ENCODE measurements at regions not wholly inside any gene's neighbourhood (a gene's known extent, or its start where the extent isn't known, plus 50 kb on each side); places are given as distances from the start of the nearest gene placed in this dataset.

GRCh38 chr5:117433818-117434217 lies 859.2 kb upstream of the SEMA6A start:
- Histone ChIP-seq H3T11ph (ENCODE audit: low read length) (no peak overlapping the region), H3K27ac (ENCODE audit: insufficient read length, low read depth, low read length) (no peak overlapping the region), H3K9ac (ENCODE audit: extremely low read depth, insufficient read length, low read length) (no peak overlapping the region), H2AK5ac (ENCODE audit: insufficient read length, low read length) (no peak overlapping the region), H2AFZ (ENCODE audit: low read length) (no peak overlapping the region), H2BK15ac (ENCODE audit: low read depth, low read length) (no peak overlapping the region), H4K8ac (replicated peaks; ENCODE audit: insufficient read length, low read depth, low read length) (no peak overlapping the region), H2BK12ac (ENCODE audit: insufficient read length, low read depth, low read length) (no peak overlapping the region), H4K5ac (ENCODE audit: insufficient read length, low read depth, low read length) (no peak overlapping the region), H2BK20ac (ENCODE audit: low read depth, low read length, poor library complexity, severe bottlenecking) (no peak overlapping the region), H3K4ac (ENCODE audit: low read depth, low read length) (no peak overlapping the region), H4K20me1 (ENCODE audit: control insufficient read depth, insufficient read depth, insufficient read length) (no peaks in the 10 kb centered on the region), H3K14ac (ENCODE audit: insufficient read depth, low read length) (no peak overlapping the region), H3K18ac (ENCODE audit: insufficient read length, low read depth, low read length) (no peak overlapping the region), H3K23ac (ENCODE audit: insufficient read length, low read depth, low read length) (no peak overlapping the region), H3K23me2 (ENCODE audit: insufficient read length, low read depth, low read length, poor library complexity, severe bottlenecking) (no peaks in the 10 kb centered on the region), H3K79me1 (ENCODE audit: insufficient read depth, low read depth, low read length, poor library complexity, severe bottlenecking) (no peaks in the 10 kb centered on the region), H3K4me1 (ENCODE audit: insufficient read depth, low read length) (peaks cover 7% of the 10 kb centered on the region), H3K27me3 (ENCODE audit: insufficient read depth, low read length) (no peaks in the 10 kb centered on the region), H3K4me2 (ENCODE audit: insufficient read depth, insufficient read length, low read length) (no peak overlapping the region), H4K91ac (ENCODE audit: insufficient read length, low read depth, low read length) (no peak overlapping the region), H2BK120ac (ENCODE audit: low read depth, low read length, poor library complexity, severe bottlenecking) (no peak overlapping the region), H2BK5ac (ENCODE audit: insufficient read length, low read length) (no peak overlapping the region), H3K9me3 (ENCODE audit: control insufficient read depth, low read depth, low read length) (no peaks in the 10 kb centered on the region), H3K56ac (ENCODE audit: insufficient read length, low read depth, low read length) (no peak overlapping the region), H3K79me2 (ENCODE audit: insufficient read depth, low read length) (no peaks in the 10 kb centered on the region)
- peaks cover 23 to 32% of the 10 kb centered on the region in 2 experiments for H3K4me1 Mint-ChIP-seq
- no peak overlapping the region for H3K4me3 Mint-ChIP-seq
- TF ChIP-seq CTCF (conservative IDR thresholded peaks at IDR 0.05): no peak
- H3K27ac Mint-ChIP-seq: peak overlapping the region in 2 of 3 experiments; percentile 19 to 72; a peak in 1 of 7 replicates
- no CpG with 5 or more reads among the region's 1 CpG for WGBS (ENCODE audit: extremely low coverage, insufficient read length, low lambda C conversion rate)
- no peaks in the 10 kb centered on the region; a peak in 1 of 7 replicates for H3K36me3 Mint-ChIP-seq (ENCODE audit: insufficient read depth in 1 of 3, low read depth in 3 of 3)
- H3K27me3 Mint-ChIP-seq (ENCODE audit: low read depth): no peaks in the 10 kb centered on the region
- DNase-seq: no peak
- H3K9me3 Mint-ChIP-seq: no peaks in the 10 kb centered on the region
